Loucy (cell line): ENCODE measurements at regions not wholly inside any gene's neighbourhood (a gene's known extent, or its start where the extent isn't known, plus 50 kb on each side); places are given as distances from the start of the nearest gene placed in this dataset.

Experiments
- H2AFZ ChIP-seq: fragments of 200-600 bp; sonication (generic); 2 replicates; pipeline ENCODE4 v1.6.0; 2016; ENCODE audit warnings: antibody characterized with exemption, mild to moderate bottlenecking, low read length, moderate library complexity
- H3F3A ChIP-seq: fragments of 200-600 bp; 2 replicates; pipeline ENCODE4 v1.6.0; 2016; ENCODE audit warnings: antibody characterized with exemption, low read depth, mild to moderate bottlenecking
- H3K27me3 ChIP-seq: fragments of 200-600 bp; sonication (generic); 2 replicates; pipeline ENCODE4 v1.6.1; 2014; ENCODE audit warnings: low read length, mild to moderate bottlenecking; ENCODE audit not compliant: insufficient read depth, poor library complexity, severe bottlenecking
- H3K36me3 ChIP-seq: fragments of 200-600 bp; sonication (generic); 2 replicates; pipeline ENCODE4 v1.6.1; 2016; ENCODE audit warnings: low read length; ENCODE audit not compliant: insufficient read depth
- H3K4me1 ChIP-seq: fragments of 200-600 bp; sonication (generic); 2 replicates; pipeline ENCODE4 v1.5.1; 2014; ENCODE audit warnings: low read length, mild to moderate bottlenecking; ENCODE audit not compliant: insufficient read depth, poor library complexity, severe bottlenecking
- H3K4me2 ChIP-seq: fragments of 200-600 bp; sonication (generic); 2 replicates; pipeline ENCODE4 v1.6.0; 2014; ENCODE audit warnings: antibody characterized with exemption, low read length, low read depth, mild to moderate bottlenecking; ENCODE audit not compliant: poor library complexity, severe bottlenecking
- H3K4me3 ChIP-seq: fragments of 200-600 bp; sonication (generic); 2 replicates; pipeline ENCODE4 v1.5.1; 2014; ENCODE audit warnings: low read length, mild to moderate bottlenecking, mixed read lengths; ENCODE audit not compliant: poor library complexity, severe bottlenecking
- H3K79me2 ChIP-seq: fragments of 200-600 bp; sonication (generic); 2 replicates; pipeline ENCODE4 v1.6.1; 2014; ENCODE audit warnings: low read length; ENCODE audit not compliant: insufficient read depth
- H3K9ac ChIP-seq: fragments of 200-600 bp; sonication (generic); 2 replicates; pipeline ENCODE4 v1.6.0; 2014; ENCODE audit warnings: mild to moderate bottlenecking, low read depth, low read length, moderate library complexity; ENCODE audit not compliant: poor library complexity, severe bottlenecking
- H3K9me2 ChIP-seq: fragments of 200-600 bp; sonication (generic); replicated peaks from 2 replicates; pipeline ENCODE4 v1.6.1; 2016; ENCODE audit warnings: low read depth, low read length, mixed read lengths
- H3K9me3 ChIP-seq: fragments of 200-600 bp; sonication (generic); 2 replicates; pipeline ENCODE4 v1.6.1; 2014; ENCODE audit warnings: mild to moderate bottlenecking, antibody characterized with exemption, low read length, low read depth; ENCODE audit not compliant: insufficient read depth
- H4K20me1 ChIP-seq: fragments of 200-600 bp; sonication (generic); 2 replicates; pipeline ENCODE4 v1.6.0; 2014; ENCODE audit warnings: antibody characterized with exemption, low read length, mild to moderate bottlenecking; ENCODE audit not compliant: insufficient read depth, poor library complexity, severe bottlenecking
- EZH2phosphoT487 ChIP-seq: fragments of 200-600 bp; IDR thresholded peaks from 2 replicates; pipeline ENCODE4 v1.6.1; 2018; ENCODE audit warnings: antibody characterized with exemption, mild to moderate bottlenecking, moderate library complexity, borderline replicate concordance
- TF ChIP-seq, protein P1 (sequence below): fragments of 200-600 bp; sonication (generic); conservative IDR thresholded peaks from 2 replicates; pipeline ENCODE4 v1.5.1; 2014; ENCODE audit warnings: mild to moderate bottlenecking, antibody characterized with exemption, low read length

GRCh38 chr14:101350021-101350420 is 211.3 kb upstream of the DIO3 start:
- TF ChIP-seq, protein P1, sequence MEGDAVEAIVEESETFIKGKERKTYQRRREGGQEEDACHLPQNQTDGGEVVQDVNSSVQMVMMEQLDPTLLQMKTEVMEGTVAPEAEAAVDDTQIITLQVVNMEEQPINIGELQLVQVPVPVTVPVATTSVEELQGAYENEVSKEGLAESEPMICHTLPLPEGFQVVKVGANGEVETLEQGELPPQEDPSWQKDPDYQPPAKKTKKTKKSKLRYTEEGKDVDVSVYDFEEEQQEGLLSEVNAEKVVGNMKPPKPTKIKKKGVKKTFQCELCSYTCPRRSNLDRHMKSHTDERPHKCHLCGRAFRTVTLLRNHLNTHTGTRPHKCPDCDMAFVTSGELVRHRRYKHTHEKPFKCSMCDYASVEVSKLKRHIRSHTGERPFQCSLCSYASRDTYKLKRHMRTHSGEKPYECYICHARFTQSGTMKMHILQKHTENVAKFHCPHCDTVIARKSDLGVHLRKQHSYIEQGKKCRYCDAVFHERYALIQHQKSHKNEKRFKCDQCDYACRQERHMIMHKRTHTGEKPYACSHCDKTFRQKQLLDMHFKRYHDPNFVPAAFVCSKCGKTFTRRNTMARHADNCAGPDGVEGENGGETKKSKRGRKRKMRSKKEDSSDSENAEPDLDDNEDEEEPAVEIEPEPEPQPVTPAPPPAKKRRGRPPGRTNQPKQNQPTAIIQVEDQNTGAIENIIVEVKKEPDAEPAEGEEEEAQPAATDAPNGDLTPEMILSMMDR = no peak
- no peak for TF ChIP-seq EZH2phosphoT487
- Histone ChIP-seq H3K9me3 (peaks cover 9% of the 10 kb centered on the region; the same call in 1 of the 2 replicates), H3K36me3 (no peaks in the 10 kb centered on the region), H4K20me1 (no peaks in the 10 kb centered on the region), H3K27me3 (no peaks in the 10 kb centered on the region), H2AFZ (no peak overlapping the region), H3F3A (no peaks in the 10 kb centered on the region), H3K9me2 (no peaks in the 10 kb centered on the region), H3K4me2 (no peak overlapping the region), H3K4me1 (no peaks in the 10 kb centered on the region), H3K9ac (no peak overlapping the region), H3K79me2 (no peaks in the 10 kb centered on the region), H3K4me3 (no peak overlapping the region)

DNA sequence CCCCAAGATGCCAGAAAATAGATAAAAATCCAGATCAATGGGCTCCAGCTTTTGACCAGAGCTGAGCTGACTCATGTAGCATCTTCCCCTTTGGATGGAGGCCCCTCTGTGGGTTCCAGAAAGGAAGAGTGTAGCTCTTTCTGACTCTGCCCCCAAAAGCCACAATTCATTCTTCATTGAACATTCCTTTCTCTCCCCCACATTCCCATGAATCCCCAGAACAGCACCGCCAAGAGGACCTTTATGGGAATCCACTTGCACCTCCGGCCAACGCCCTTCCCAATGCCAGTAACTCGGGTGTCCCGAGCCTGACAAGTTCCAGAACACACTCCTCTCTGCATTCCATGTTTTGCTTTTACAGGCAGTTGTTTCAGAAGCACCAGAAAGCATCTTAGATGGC is 210.6 kb upstream of the DIO3 start:
- no peak overlapping the region for H3K4me2 ChIP-seq
- no peaks in the 10 kb centered on the region for H3K4me1 ChIP-seq
- TF ChIP-seq, protein P1 = no peak
- TF ChIP-seq EZH2phosphoT487 = no peak
- H3K4me3 ChIP-seq = no peak overlapping the region
- H3K9me2 ChIP-seq = no peaks in the 10 kb centered on the region
- H4K20me1 ChIP-seq = no peaks in the 10 kb centered on the region
- peaks cover 11% of the 10 kb centered on the region; the same call in 1 of the 2 replicates for H3K9me3 ChIP-seq
- no peak overlapping the region for H3K9ac ChIP-seq
- no peaks in the 10 kb centered on the region for H3F3A ChIP-seq
- no peaks in the 10 kb centered on the region for H3K27me3 ChIP-seq
- H2AFZ ChIP-seq = no peak overlapping the region
- H3K36me3 ChIP-seq = no peaks in the 10 kb centered on the region
- no peaks in the 10 kb centered on the region for H3K79me2 ChIP-seq

DNA sequence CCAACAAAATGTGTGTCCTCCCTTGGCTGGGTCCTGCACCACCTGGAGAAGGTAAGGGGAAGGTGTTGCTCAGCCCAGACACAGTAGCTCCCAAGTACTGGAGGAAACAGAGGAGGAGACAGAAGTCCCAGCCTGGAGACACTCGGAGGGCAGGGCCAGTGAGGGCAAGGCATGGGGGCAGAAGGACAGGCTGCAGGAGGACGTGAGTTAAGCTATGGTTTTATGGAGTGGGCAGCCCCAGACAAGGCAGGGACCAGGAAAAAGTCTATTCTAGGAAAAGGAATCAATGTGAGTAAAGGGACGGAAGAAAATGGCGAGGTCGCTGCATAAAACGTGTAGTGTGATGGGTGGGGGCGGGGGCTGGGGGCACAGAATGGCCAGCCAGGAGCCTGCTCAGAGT is 210.1 kb upstream of the DIO3 start:
- no peaks in the 10 kb centered on the region for H4K20me1 ChIP-seq
- no peaks in the 10 kb centered on the region for H3K9me2 ChIP-seq
- no peak overlapping the region for H3K9ac ChIP-seq
- TF ChIP-seq EZH2phosphoT487 = no peak
- TF ChIP-seq, protein P1 = no peak
- no peaks in the 10 kb centered on the region for H3K27me3 ChIP-seq
- H3K4me2 ChIP-seq = no peak overlapping the region
- no peaks in the 10 kb centered on the region for H3F3A ChIP-seq
- peaks cover 11% of the 10 kb centered on the region; the same call in 1 of the 2 replicates for H3K9me3 ChIP-seq
- H3K79me2 ChIP-seq = no peaks in the 10 kb centered on the region
- no peaks in the 10 kb centered on the region for H3K4me1 ChIP-seq
- no peaks in the 10 kb centered on the region for H3K36me3 ChIP-seq
- H3K4me3 ChIP-seq = no peak overlapping the region
- no peak overlapping the region for H2AFZ ChIP-seq
